ENCODE measurements at regions not wholly inside any gene's neighbourhood (a gene's known extent, or its start where the extent isn't known, plus 50 kb on each side); places are given as distances from the start of the nearest gene placed in this dataset.
"Not testable (repeated sequence)": the region's sequence is repeated elsewhere in the genome, so short reads cannot be mapped to it uniquely, and the experiment has no call there.

DNA sequence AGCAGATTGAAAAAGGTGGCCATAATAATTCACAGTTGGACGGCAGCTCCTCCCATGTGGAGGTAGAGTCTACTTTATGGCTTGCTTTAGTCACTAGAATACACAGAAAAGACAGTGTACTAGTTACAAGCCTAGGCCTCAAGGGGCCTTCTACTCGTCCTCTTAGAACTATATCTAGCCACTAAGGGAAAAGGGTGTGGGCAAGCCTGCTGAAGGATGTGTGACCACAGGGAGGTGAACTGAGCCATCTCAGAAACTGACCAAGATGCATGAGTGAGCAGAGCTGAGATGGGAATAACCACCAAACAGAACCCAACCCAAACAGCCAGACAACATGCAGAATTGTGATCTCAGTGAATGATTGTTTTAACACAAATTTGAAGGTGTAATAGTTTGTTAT lies 335.6 kb upstream of the LMCD1 start:
- no peaks in the 10 kb centered on the region for H3K9me3 ChIP-seq
- DNase-seq = no peak
- H3K4me1 ChIP-seq = no peaks in the 10 kb centered on the region
- no peaks in the 10 kb centered on the region for H3K36me3 ChIP-seq
- H3K27ac ChIP-seq = no peak overlapping the region
- TF ChIP-seq CTCF (IDR thresholded peaks at IDR 0.05) = no peak
- intact Hi-C loops (cut with DNase I; ENCODE audit: low total_unique reads) = no loop called here
- H3K27me3 ChIP-seq = no peaks in the 10 kb centered on the region
- no peak overlapping the region for H3K4me3 ChIP-seq

GRCh38 chr3:8170971-8171508 lies 330.6 kb upstream of the LMCD1 start:
- TF ChIP-seq CTCF (IDR thresholded peaks at IDR 0.05) = no peak
- H3K4me3 ChIP-seq = no peak overlapping the region
- no peaks in the 10 kb centered on the region for H3K4me1 ChIP-seq
- no peaks in the 10 kb centered on the region for H3K27me3 ChIP-seq
- no peak overlapping the region for H3K27ac ChIP-seq
- no peaks in the 10 kb centered on the region for H3K36me3 ChIP-seq
- H3K9me3 ChIP-seq = no peaks in the 10 kb centered on the region
- intact Hi-C loops (cut with DNase I; ENCODE audit: low total_unique reads) = no loop called here
- DNase-seq = no peak

- no peak for DNase-seq
- no peak for TF ChIP-seq CTCF (IDR thresholded peaks at IDR 0.05)
- Histone ChIP-seq H3K27me3 (no peaks in the 10 kb centered on the region), H3K9me3 (no peaks in the 10 kb centered on the region), H3K36me3 (no peaks in the 10 kb centered on the region), H3K27ac (no peak overlapping the region), H3K4me3 (no peak overlapping the region), H3K4me1 (no peaks in the 10 kb centered on the region)
- intact Hi-C loops (cut with DNase I; ENCODE audit: low total_unique reads) = no loop called here
These were observed 327.7 kb upstream of the LMCD1 start for GRCh38 chr3:8173892-8174291.

DNA sequence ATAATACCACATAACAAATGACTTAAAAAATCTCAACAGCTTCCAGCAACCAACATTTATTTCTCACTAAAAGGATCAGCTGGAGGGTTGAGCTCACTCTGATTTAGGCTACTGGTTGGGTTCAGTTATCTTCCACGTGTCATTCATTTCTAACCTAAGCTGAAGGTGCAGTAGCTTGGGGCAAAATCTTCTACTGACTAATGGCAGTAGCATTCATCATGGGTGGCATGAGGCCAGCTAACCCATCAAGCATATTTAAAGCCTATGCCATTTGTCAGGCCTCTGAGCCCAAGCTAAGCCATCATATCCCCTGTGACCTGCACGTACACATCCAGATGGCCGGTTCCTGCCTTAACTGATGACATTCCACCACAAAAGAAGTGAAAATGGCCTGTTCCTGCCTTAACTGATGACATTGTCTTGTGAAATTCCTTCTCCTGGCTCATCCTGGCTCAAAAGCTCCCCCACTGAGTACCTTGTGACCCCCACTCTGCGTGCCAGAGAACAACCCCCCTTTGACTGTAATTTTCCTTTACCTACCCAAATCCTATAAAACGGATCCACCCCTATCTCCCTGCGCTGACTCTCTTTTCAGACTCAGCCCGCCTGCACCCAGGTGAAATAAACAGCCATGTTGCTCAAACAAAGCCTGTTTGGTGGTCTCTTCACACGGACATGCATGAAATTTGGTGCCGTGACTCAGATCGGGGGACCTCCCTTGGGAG lies 324.7 kb upstream of the LMCD1 start:
- intact Hi-C loops (cut with DNase I; ENCODE audit: low total_unique reads); H3K36me3 ChIP-seq; H3K9me3 ChIP-seq; H3K4me3 ChIP-seq; H3K27me3 ChIP-seq; DNase-seq; H3K27ac ChIP-seq; H3K4me1 ChIP-seq: not testable (repeated sequence)

DNA sequence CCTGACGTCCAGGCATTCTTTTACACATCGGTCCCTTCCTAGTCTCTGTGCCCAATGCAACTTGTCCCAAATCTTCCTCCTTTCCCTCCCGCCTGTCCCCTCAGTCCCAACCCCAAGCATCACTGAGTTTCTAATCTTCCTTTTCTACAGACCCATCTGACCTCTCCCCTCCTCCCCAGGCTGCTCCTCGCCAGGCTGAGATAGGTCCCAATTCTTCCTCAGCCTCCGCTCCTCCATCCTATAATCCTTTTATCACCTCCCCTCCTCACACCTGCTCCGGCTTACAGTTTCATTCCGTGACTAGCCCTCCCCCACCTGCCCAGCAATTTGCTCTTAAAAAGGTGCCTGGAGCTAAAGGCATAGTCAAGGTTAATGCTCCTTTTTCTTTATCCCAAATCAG lies 323.1 kb upstream of the LMCD1 start:
- H3K4me3 ChIP-seq; H3K27me3 ChIP-seq; H3K36me3 ChIP-seq; H3K9me3 ChIP-seq; H3K4me1 ChIP-seq; H3K27ac ChIP-seq; DNase-seq; intact Hi-C loops (cut with DNase I; ENCODE audit: low total_unique reads): not testable (repeated sequence)

DNA sequence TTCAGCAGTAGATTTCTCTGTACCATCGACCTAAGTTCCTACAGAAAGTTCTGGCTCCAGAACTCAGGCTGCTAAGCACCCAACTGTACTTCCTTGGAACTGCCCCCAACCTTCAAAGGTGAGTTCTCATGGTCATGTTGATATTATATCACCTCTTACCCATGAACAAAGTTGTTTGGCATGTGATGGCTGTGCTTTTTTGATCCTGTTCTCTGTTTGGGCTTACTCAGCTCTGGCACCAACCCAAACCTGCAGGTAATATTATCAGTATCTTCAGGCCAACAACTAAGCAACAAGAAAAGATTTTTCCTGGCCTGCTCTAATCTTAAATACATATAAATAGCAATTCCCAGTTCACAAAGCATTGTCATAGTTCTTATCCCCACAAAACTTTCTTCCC lies 318.7 kb upstream of the LMCD1 start:
- no peak for DNase-seq
- Histone ChIP-seq H3K27me3 (no peaks in the 10 kb centered on the region), H3K36me3 (no peaks in the 10 kb centered on the region), H3K4me1 (no peaks in the 10 kb centered on the region), H3K9me3 (no peaks in the 10 kb centered on the region), H3K27ac (no peak overlapping the region), H3K4me3 (no peak overlapping the region)
- TF ChIP-seq CTCF (IDR thresholded peaks at IDR 0.05) = no peak
- intact Hi-C loops (cut with DNase I; ENCODE audit: low total_unique reads) = no loop called here

DNA sequence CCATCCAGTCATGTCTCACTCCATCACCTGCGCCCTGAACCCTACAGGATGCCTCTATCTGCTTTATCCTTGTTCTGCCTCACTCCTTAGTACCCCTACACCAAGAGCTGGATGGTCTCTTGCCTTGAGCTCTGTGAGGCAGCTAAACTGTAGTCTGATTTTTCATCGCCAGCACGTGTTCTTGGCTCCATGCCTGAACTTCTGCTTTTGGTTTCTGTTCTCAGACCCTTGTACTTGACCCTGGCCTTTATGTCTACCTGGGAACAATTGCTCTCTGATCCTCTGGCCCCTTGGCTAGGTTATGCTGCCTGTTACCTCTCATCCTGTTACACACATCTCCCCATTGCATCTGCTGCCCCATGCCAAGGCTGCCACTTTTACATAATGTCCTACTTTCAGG lies 318.0 kb upstream of the LMCD1 start:
- H3K9me3 ChIP-seq = no peaks in the 10 kb centered on the region
- TF ChIP-seq CTCF (IDR thresholded peaks at IDR 0.05) = no peak
- no peak for DNase-seq
- H3K27me3 ChIP-seq = no peaks in the 10 kb centered on the region
- intact Hi-C loops (cut with DNase I; ENCODE audit: low total_unique reads) = no loop called here
- H3K4me1 ChIP-seq = no peaks in the 10 kb centered on the region
- H3K4me3 ChIP-seq = no peak overlapping the region
- H3K36me3 ChIP-seq = no peaks in the 10 kb centered on the region
- H3K27ac ChIP-seq = no peak overlapping the region
